ENCODE measurements at regions not wholly inside any gene's neighbourhood (a gene's known extent, or its start where the extent isn't known, plus 50 kb on each side); places are given as distances from the start of the nearest gene placed in this dataset.

DNA sequence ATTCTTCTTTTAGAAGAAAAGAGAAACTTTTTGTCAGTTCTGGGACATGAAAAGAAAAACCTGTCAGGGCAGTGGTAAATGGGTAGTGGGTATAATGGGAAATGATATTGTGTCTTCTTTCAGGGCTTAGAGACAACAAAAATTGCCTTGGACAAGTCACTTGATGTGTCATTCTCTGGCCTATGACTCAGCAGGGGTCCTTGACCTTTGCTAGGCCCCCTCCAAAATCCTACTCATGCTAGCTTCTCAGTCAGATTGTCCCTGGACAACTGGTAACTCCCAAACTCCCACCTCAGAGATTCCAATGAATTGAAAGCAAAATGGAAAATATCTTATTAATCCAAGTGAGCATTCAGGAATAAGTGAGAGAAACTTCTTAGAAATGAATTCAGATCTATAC lies 258.8 kb upstream of the SPRY2 start:
- DNase-seq, result no peak

DNA sequence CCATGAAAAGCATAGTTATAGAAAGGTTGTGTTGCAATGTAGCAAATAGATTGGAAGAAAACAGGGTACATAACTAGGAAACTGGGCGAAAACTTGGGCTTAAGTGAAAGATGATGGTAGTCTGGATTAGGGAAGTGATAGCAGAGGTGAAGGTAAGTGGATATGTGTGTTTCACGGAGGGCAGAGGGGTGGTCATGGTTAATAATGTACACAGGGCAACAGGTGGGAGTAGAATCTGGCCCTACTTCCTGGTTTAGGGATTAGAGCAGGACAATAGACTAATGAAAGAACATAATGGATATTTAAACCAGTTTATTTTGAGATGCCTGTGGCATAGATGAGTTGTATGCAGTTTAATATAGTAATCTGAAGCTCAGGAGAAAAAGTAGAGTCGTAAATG lies 257.3 kb upstream of the SPRY2 start:
- DNase-seq, result no peak

DNA sequence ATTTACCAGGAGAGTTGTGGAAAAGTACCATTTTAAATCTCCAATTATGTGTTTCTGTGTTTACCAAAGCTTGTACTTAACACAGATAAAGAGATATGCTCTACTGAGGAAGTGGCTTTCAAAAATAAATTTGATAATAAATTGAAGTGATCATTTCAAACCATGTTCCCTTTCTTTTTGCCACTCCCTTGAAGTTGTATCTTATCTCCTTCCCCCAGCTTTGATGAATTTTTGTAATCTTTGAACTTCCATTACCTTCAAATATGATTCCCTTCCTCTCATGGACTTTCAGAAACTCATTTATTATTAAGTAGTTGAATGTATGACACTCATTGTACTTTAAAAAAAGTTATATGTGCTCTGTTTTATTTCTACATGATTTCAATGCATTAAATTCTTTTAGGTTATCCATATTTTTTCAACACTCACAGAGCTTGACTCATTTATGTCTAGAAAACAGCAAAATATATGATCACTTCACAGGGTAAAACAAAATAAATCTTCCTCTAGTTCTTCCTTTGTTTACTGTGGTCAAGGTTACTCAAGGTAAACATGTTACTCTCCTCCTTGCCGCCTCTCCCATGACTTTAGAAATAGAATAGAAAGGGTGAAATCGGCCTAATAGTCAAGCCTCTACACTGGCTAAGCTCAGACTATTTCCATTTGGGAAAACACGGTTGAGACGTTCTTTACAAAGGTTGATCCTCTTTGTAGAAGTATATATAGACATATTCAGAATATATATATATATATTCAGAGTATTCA lies 251.2 kb upstream of the SPRY2 start:
- DNase-seq, result no peak

DNA sequence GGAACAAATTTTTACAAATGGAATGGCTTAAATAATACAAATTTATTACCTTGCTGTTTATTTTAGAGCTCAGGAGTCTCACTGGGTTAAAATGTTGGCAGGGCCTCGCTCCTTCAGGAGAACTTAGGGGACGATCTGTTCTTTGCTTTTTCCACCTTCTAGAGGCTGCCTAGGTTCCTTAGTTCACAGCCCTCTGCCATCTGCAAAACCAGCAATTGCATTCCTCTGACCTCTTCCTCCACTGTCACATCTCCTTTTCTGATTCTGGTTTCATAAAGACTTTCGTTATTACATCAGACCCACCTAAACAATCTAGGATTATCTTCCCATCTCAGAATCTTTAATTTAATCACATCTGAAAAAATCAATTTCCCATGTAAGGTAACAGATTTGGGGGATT lies 249.6 kb upstream of the SPRY2 start:
- no peak for DNase-seq

DNA sequence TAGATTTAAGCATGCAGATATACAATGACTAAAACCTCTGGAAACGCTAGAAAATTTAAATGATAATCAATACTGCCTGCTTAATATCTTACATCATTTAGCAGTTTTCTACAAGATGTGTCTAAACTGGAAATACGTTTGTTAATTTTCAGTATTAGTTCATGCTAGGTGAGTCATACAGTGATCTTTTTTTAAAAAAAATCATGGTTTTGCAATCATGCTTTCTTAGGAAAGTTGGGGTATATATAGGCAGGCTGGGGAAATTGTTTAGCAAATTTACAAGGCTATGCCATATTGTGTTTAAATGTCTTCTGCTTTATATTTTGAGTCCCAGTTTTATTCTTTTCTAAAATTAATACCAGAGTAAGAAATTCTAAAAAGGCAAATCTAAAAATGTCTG lies 245.4 kb upstream of the SPRY2 start:
- DNase-seq, result no peak

DNA sequence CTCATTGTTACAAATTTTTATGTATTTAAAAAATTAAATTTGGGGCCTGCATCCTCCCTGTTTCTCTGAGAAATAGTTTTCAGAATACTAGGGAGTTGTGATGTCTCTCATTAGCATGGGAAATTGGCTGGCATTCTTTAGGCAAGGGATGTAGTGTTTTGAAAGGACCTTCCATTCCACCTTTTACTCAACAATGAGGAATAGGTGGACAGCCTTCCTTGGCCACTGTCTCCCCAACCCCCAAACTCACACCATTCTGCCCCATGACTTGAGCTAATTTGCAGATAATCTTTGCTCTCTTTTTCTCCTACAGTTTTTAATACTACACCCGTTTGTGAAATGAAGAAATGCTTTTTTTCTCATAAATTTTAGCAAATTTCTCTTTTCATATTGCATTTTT lies 244.6 kb upstream of the SPRY2 start:
- DNase-seq, result no peak

DNA sequence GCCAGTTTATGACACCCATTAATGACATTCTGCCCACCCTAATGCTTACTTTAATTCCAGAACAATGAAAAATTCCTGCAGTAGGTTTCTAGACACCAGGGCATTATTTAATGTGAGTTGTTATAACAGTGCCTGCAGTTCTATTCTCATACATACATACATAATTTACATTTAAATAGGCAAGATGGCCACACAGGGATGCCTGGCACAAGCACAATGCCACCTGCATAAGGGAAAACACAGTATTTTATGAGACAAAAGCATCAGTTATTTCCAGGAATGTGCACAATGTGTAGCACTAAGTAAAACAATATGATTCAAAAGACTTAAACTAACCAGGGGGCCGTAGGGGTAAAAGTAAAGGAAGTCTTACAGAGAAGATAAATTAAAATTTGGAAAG lies 243.9 kb upstream of the SPRY2 start:
- DNase-seq, result no peak

DNA sequence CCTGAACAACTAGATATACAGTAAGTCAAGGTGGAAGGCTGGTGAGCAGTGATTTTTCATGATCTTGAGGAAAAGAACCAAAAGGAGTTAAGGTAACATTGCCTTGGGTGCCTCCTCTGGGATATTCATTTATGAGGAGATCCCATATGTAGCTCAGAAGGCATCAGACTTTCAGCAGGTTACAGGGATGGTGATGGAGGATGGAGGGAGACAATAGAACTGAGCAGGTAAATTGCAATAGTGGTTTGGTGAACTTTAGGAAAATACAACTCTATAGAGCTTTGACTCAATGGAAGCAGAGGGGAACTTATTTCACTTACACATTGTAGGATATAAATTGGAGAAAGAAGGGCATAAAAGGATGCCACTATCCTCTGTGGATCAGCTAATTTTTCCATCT lies 243.4 kb upstream of the SPRY2 start:
- DNase-seq, result no peak

DNA sequence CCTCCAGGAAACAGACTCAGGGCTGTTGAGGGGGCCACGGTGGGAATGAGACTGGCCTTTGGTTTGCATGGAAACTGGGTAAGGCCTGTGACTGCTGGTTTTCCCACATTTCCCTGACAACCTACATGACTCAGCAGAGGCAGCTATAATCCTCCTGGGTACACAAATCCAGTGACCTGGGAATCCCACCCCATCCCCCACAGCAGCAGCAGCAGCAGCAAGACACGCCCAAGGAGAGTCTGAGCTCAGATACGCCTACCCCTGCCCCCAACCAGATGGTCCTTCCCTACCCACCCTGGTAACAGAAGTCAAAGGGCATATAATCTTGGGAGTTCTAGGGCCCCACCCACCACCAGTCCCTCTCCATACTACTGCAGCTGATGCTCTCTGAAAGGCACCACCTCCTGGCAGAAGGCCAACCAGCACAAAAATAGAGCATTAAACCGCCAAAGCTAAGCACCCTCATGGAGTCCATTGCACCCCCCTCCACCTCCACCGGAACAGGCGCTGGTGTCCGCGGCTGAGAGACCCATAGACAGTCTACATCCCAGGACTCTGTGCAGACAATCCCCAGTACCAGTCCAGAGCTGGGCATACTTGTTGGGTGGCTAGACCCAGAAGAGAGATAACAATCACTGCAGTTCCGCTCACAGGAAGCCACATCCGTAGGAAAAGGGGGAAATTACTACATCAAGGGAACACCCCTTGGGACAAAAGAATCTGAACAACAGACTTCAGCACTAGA lies 237.2 kb upstream of the SPRY2 start:
- no peak for DNase-seq

DNA sequence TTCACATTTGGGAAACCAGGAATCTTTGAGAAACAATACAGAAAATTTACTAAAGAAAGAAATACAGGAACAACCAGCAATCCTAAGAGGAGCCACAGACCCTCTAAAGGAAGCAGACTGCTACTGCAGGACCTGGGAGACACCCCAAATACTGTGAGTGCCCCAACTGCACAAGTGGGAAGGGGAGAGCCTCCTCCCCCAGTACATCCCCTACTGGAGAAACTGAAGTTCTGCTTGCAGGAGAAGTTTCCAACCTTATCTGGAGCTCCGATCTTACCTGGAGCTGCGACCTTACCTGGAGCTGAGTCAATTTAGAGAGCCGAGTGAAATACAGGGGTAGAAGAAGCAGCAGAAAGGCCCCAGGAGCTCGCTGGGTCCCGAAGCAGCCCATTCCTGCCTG lies 236.4 kb upstream of the SPRY2 start:
- DNase-seq, result no peak

DNA sequence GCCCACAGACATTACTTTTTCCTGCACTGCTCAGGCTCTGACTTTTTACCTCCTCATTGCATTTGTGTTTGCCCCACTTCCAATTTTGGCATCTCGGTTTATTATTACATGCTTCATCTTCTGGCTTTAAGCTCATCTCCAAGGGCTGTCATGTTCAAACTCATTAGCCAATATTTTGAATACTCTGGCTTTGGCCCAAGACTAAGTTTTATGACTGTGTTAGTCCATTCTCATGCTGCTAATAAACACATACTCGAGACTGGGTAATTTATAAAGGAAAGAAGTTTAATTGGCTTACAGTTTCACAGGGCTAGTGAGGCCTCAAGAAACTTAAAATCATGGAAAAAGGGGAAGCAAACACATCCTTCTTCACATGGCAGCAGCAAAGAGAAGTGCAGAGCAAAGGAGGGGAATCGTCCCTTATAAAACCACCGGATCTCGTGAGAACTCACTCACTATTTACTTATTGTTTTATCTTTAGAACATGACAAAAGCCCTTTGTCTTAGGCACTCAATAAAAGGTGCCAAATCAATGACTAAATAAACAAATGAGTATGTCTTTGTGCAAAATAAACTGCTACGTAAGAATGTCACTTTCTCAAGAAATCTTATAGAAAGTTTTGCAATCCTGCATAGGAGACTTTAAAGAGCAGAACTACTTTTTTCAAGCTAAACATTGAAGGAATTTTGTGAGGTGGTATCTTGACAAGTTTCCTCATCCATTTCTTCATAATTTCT lies 233.4 kb upstream of the SPRY2 start:
- no peak for DNase-seq

DNA sequence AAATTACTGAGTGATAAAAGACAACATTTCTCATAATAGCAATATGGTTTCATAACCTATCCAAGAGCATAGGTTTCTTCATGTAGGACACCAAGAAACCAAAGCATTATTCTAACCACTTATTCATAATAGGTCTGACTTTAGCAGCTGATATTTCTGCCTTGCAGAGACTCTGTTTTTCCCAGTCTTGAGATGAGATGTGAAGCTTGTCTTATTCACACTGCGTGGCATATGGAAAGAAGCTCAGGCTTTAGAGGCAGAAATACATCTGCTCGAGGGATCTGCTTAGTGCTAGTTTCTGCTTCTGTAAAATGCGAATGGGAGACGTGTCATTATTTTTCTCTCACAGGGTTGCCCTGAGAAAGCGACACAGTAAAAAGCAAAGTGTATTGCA lies 232.0 kb upstream of the SPRY2 start:
- DNase-seq, result no peak

DNA sequence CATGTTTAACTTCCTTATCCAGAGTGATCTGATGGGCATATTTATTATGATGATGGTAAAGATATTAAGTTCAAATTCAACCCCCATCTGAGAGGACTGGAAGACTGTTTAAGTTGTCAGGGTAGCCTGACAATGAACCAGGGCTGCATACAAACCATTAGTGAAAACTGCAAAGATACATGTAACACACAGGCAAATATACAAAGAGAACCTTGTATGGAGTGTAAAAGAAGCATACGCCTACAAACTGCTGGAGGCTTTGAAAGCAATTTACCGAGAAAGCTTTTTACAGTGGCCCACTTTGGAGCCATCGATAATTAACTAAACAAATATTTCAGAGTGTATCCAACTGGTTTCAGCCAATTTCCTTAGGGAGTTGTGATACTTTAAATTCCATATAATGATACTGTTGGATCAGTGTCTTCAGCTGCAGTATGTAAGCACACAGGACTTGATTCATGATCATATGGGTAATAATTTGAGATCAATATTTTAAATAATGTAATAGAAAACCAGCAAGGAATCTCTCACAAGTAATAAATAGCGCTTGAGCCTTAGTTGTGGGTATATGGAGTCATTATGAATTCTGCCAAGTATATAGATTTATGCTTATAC lies 231.5 kb upstream of the SPRY2 start:
- no peak for DNase-seq

DNA sequence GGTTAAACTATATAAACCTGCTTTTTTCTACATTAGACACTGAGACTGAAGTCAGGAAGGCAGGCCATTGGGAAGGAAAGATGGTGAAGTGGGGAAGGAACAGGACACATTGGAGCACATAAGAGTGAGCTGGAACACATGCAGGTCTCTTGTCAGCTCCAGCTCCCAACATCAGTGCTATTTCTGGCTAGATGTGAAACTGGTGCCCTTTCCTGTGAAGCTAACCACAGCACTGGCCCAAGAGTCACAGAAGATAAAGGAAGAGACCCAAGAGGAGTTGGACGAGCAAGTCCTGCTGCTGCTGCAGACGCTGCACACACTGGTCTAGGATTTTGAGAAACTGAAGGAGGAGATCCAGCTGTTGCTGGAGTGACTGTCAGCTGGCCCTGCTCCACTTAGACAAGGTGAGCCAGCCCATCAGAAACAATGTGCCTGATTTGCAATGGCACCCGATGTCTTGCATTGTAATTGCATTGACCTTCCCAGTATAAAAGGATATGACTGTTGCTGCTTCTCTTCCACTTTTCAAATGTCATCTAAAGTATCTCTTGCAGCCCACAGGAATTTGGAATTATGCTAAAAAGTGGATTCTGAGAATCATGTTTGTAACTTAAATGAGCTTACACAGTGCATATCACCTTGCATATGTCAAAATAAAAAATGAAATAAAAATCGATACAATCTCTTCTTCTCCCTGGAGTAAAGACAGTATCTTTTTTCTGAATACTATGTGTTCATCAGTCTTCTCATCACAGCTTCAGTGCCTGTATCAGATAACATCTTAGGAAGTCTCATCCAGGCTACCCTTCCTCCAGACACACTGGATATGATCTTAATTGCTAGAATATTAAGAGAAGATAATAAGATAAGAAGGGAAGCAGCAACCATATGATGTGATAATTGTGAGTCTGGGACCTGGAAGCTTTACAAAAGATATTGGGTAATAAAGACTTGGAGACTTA lies 230.7 kb upstream of the SPRY2 start:
- no peak for DNase-seq

DNA sequence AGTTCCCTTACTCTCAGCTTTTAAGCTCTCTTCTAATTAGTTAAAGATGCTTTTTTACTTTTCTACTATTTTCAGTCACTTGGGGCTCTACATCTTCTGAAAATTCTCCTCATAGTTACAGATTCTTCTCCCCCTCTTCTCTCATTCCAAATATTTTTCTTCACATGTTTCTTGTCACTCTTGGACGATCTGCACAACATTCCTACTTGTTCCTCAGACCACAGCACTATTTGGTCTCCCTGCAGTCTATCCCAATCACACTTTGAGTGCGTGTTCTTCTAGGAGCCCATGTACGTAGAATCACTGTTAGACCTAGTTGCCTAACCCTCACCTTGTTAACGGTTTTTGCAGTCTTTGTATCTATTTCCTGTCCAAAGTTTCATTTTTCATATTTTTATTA lies 222.5 kb upstream of the SPRY2 start:
- no peak for DNase-seq

DNA sequence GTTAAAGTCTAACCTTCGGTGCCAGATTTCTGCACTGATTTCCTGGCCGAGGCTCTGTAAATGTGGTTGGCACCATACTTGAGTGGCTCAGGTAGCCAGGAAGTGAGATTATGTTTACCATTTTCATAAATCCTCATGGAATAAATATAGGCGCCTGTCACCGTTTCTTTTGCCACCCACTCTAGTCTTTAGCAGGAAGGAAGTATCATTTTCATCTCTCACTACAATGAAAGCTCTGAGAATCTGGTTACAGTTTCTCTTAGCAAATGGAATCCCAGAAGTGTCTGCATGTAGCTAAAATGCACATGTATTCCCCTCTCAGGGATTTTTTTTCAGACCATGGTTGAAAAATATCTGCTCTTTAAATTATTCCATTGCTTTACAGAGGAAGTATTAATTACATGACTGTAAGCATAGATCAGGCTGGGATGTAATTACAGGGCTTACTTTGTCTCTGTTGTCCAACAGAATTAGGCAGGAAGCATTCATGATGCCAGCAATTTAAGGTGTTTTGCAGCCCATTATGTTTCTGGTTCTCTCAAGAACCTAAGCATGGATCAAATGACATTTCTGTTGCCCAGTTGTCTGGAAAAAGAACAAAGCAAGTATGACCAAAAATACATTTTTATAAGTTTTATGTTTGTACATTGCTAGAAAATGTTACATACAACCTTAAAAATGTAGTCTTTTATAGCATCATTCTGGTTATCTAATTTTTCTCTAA lies 221.7 kb upstream of the SPRY2 start:
- DNase-seq, result no peak

DNA sequence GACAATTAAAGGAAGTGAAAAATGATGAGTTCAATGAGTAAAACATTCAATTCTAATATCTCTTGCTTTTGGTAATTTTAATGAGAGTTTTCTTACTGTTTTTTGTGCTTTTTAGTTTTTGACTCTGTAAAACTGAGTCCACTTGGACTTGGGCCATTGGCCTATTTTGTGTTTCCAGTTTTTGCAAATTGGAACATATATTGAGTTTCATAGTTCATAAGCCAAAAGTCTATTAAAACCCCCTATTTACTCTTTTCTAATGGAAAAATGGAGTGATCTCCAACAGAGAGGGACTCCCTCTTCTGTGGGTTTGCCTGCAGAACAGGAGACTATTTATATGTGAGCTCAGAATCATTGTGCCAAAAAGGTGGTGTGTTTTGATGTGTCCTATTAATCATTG lies 219.7 kb upstream of the SPRY2 start:
- no peak for DNase-seq

DNA sequence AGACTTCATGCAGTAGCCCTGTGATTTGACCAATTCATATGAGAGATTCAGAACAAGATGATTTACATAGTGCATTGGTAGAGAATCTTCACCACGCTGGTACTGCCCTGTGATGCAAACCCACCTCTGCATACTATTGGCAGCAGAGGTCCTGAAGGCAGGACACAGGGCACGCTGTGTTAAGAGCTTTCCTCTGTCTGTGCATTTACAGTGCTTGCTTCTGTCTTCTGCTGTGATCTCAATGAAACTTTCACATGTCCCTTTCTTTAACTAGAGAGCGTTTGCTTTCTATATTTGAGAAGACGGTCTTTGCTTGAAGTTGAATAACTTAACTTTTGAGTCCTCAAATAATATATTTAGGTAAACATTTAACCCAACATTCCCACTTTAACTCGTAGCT lies 219.0 kb upstream of the SPRY2 start:
- no peak for DNase-seq

DNA sequence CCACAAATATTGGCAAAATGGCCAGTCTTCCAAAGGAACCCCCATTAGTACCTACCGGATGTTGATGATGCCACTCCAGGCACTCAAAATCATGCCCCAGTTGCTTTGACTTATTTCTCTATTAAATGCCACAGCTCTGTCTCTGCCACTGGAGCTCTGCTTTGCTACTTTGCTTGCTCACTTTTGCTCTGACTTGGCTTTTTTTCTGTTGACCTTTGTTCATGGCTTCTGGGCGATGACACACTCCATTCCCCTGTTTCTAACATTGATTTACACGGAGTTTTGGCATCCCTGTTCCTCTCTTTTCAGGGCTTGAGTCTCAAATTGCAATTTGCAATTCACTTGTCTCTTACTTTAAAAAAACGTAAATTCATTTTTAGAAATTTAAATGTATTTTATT lies 217.1 kb upstream of the SPRY2 start:
- DNase-seq, result no peak

DNA sequence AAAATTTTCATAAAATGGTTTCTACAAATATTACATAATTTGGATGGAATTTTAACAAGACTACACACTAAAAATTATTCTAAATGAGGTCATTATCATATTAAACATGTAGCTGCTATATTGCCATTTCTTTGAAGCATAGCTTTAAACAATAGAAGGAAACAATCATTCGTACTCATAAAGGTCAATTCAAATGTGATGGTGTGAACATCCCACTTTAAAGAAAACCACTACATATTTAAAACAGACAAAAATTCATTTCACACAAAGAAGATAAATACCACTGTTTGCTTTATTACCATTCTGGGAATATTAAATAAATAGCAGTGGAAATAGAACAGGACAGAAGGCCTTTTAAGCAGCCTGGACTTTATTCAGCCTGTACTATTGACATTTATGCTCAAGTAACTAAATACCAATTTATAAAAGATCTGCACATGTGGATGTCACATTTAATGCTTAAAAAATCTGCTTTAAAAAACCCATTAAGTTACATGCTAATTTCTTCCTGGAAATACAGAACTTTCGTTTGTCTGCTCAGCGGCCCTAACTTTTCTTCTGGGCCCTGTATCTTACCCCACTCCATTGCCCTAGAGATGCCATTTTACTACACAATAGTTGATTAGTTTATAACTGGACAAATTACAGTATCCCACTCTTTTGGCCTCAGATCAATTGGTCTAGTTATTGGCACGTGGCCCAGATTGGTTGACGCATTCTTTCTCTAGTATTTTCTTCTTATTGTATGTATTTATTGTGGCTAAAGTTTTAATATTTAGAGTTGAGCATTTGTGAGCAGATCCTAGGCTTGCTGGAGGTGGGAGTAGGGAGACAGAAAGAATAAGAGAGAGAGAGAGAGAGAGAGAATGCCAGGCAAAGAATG lies 215.1 kb upstream of the SPRY2 start:
- no peak for DNase-seq
